ENCODE measurements at regions not wholly inside any gene's neighbourhood (a gene's known extent, or its start where the extent isn't known, plus 50 kb on each side); places are given as distances from the start of the nearest gene placed in this dataset.

GRCh38 chr9:28289746-28290145 is 716.5 kb upstream of the C9orf72 start:
- DNase-seq, result no peak
- H3K9ac ChIP-seq (ENCODE audit: extremely low read depth, insufficient read length, low read length), result no peak overlapping the region

More at GRCh38 chr9:28289746-28290145, 716.5 kb upstream of the C9orf72 start:
- Histone ChIP-seq H2BK15ac (ENCODE audit: low read depth, low read length) (no peak overlapping the region), H3K18ac (ENCODE audit: insufficient read length, low read depth, low read length) (no peak overlapping the region), H4K8ac (replicated peaks; ENCODE audit: insufficient read length, low read depth, low read length) (no peak overlapping the region), H3K9me3 (ENCODE audit: control insufficient read depth, low read depth, low read length) (no peaks in the 10 kb centered on the region), H3K27ac (ENCODE audit: insufficient read length, low read depth, low read length) (no peak overlapping the region), H4K5ac (ENCODE audit: insufficient read length, low read depth, low read length) (no peak overlapping the region), H3K14ac (ENCODE audit: insufficient read depth, low read length) (no peak overlapping the region), H3K4me1 (ENCODE audit: insufficient read depth, low read length) (no peaks in the 10 kb centered on the region), H4K91ac (ENCODE audit: insufficient read length, low read depth, low read length) (no peak overlapping the region), H3K27me3 (ENCODE audit: insufficient read depth, low read length) (no peaks in the 10 kb centered on the region), H3K4ac (ENCODE audit: low read depth, low read length) (no peak overlapping the region), H3K79me2 (ENCODE audit: insufficient read depth, low read length) (no peaks in the 10 kb centered on the region), H3K79me1 (ENCODE audit: insufficient read depth, low read depth, low read length, poor library complexity, severe bottlenecking) (no peaks in the 10 kb centered on the region), H3K56ac (ENCODE audit: insufficient read length, low read depth, low read length) (no peak overlapping the region), H2BK12ac (ENCODE audit: insufficient read length, low read depth, low read length) (no peak overlapping the region), H3K23me2 (ENCODE audit: insufficient read length, low read depth, low read length, poor library complexity, severe bottlenecking) (no peaks in the 10 kb centered on the region), H3K23ac (ENCODE audit: insufficient read length, low read depth, low read length) (no peak overlapping the region), H2AK5ac (ENCODE audit: insufficient read length, low read length) (no peak overlapping the region), H2BK20ac (ENCODE audit: low read depth, low read length, poor library complexity, severe bottlenecking) (no peak overlapping the region), H2BK120ac (ENCODE audit: low read depth, low read length, poor library complexity, severe bottlenecking) (no peak overlapping the region), H2AFZ (ENCODE audit: low read length) (no peak overlapping the region), H3K4me2 (ENCODE audit: insufficient read depth, insufficient read length, low read length) (no peak overlapping the region), H2BK5ac (ENCODE audit: insufficient read length, low read length) (no peak overlapping the region), H4K20me1 (ENCODE audit: control insufficient read depth, insufficient read depth, insufficient read length) (no peaks in the 10 kb centered on the region), H3T11ph (ENCODE audit: low read length) (no peak overlapping the region)
- H3K4me1 Mint-ChIP-seq, result peaks cover 5 to 17% of the 10 kb centered on the region in 2 experiments
- H3K27me3 Mint-ChIP-seq (ENCODE audit: low read depth), result no peaks in the 10 kb centered on the region
- peak overlapping the region in 1 of 3 experiments; percentile 50; a peak in 2 of 7 replicates for H3K27ac Mint-ChIP-seq
- TF ChIP-seq CTCF (conservative IDR thresholded peaks at IDR 0.05), result no peak
- H3K36me3 Mint-ChIP-seq (ENCODE audit: insufficient read depth in 1 of 3, low read depth in 3 of 3), result peaks cover 4 to 5% (median 5%) of the 10 kb centered on the region in 3 experiments; a peak in 6 of 7 replicates
- H3K4me3 Mint-ChIP-seq, result no peak overlapping the region
- peaks cover 4% of the 10 kb centered on the region in 2 experiments; a peak in 2 of 5 replicates for H3K9me3 Mint-ChIP-seq

Measured in H9 (cell line).